Stomach (tissue), 8 donors: ENCODE measurements at regions not wholly inside any gene's neighbourhood (a gene's known extent, or its start where the extent isn't known, plus 50 kb on each side); places are given as distances from the start of the nearest gene placed in this dataset.

Experiments
- DNase-seq, 2 donors: peaks; one replicate each; pipeline versions ENCODE4 v3.0.0 to v3.0.0-alpha.2; 2013 to 2019
- H3K27ac ChIP-seq, 5 donors: fragments of 200-600 bp in 4 of 5; sonication (generic) in 4 of 5; one replicate each; pipeline ENCODE4 v1.5.1; 2013 to 2019; ENCODE audit warnings: mild to moderate bottlenecking in 1 of 5, moderate library complexity in 1 of 5
- H3K27me3 ChIP-seq, 3 donors: fragments of 200-600 bp; sonication (generic); one replicate each; pipeline ENCODE4 v1.5.1; 2017 to 2019; ENCODE audit warnings: mixed run types in 1 of 3
- H3K36me3 ChIP-seq, 4 donors: fragments of 200-600 bp; sonication (generic); 1 replicate in 3 of 4; 2 replicates in 1 of 4; pipeline ENCODE4 v1.5.1; 2016 to 2019
- H3K4me1 ChIP-seq, 4 donors: fragments of 200-600 bp; sonication (generic); one replicate each; pipeline ENCODE4 v1.5.1; 2016 to 2019
- H3K4me3 ChIP-seq, 4 donors: fragments of 200-600 bp; sonication (generic) in 3 of 4; one replicate each; pipeline ENCODE4 v1.5.1; 2016 to 2019; ENCODE audit warnings: mild to moderate bottlenecking in 1 of 4
- H3K9me3 ChIP-seq, 4 donors: fragments of 200-600 bp; sonication (generic); one replicate each; pipeline ENCODE4 v1.5.1; 2016 to 2019
- CTCF ChIP-seq, 7 experiments: fragments of 450-650 bp in 4 of 7; fragments of 200-600 bp in 3 of 7; sonication (generic) in 3 of 7; IDR thresholded peaks; one replicate each; pipeline ENCODE4 v1.5.1; 2016 to 2019; ENCODE audit warnings: antibody characterized with exemption in 7 of 7, control low read depth in 2 of 7, mild to moderate bottlenecking in 1 of 7
- EP300 ChIP-seq: sonication (generic); formaldehyde crosslinking; IDR thresholded peaks from one replicate; pipeline ENCODE4 v1.6.1; 2017; ENCODE audit warnings: antibody characterized with exemption
- POLR2A ChIP-seq, 4 donors: fragments of 450-650 bp; IDR thresholded peaks; one replicate each; pipeline ENCODE4 v1.6.1; 2016; ENCODE audit warnings: antibody characterized with exemption in 4 of 4, control low read depth in 2 of 4, mild to moderate bottlenecking in 1 of 4, moderate library complexity in 1 of 4
- POLR2AphosphoS5 ChIP-seq, 3 donors: sonication (generic); formaldehyde crosslinking; IDR thresholded peaks; one replicate each; pipeline ENCODE4 v1.6.1; 2016; ENCODE audit warnings: antibody characterized with exemption in 3 of 3
- WGBS, 5 donors: extraction: QIAGEN DNeasy Blood & Tissue Kit in 3 of 5; methylation state at CpG; one replicate each; pipeline versions ENCODE4 v1.1.5 to v1.1.7; 2013 to 2018; 5-methylcytosine and 5-hydroxymethylcytosine counted together
- intact Hi-C: fragments of 100-400 bp; cut with DNase I; formaldehyde crosslinking; loops from one replicate; pipeline ENCODE4 v1.15.1; 2023; ENCODE audit warnings: low total_unique reads
- donor health status: healthy with polysubstance abuse.
- donor health status: Bipolar disorder and iron deficiency.
- donor health status: healthy.

DNA sequence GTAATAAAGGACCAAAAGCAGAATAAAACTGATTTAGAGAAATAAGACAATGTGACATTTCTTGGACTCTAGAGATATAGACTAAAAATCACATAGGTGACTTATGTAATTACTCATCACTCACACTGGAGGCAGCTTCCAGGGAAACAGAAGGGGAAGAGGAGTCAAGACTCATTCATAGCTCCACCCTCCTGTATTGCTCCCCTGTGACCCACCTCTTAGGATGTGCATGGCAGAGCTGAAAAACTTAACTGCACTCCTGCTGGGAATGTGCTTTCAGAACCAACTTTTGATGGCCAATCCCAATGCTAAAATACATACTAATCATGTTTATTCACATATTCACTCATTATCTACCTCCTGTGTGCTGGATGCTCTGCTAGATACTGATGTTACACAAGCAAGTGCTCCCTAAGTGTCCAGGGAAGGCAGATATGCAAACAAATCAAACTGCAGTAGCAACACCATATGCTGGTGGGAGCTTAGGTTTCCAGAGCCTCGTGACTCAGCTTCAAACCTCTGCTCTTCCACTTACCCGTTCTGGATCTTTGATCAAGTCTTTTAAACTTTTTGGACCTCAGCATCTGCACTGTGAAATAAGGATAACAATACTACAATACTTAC lies 316.1 kb downstream of the GALC start:
- no peak for TF ChIP-seq CTCF (IDR thresholded peaks at IDR 0.05)
- TF ChIP-seq POLR2A (IDR thresholded peaks at IDR 0.05): no peak
- no peak for TF ChIP-seq POLR2AphosphoS5 (IDR thresholded peaks at IDR 0.05)
- no peak for TF ChIP-seq EP300
- no peak overlapping the region for H3K27ac ChIP-seq
- no peak for DNase-seq
- WGBS, 5 donors: 62 to 79% (median 70%) methylated on average over 2 of the region's 2 CpGs
- intact Hi-C loops: no loop called here
- no peaks in the 10 kb centered on the region for H3K27me3 ChIP-seq
- peaks cover 0 to 2% (median under 1%) of the 10 kb centered on the region in 4 donors for H3K9me3 ChIP-seq
- no peaks in the 10 kb centered on the region for H3K36me3 ChIP-seq
- H3K4me3 ChIP-seq: no peak overlapping the region
- H3K4me1 ChIP-seq: no peaks in the 10 kb centered on the region

- intact Hi-C loops: no loop called here
- Histone ChIP-seq H3K9me3 (no peaks in the 10 kb centered on the region), H3K4me1 (no peaks in the 10 kb centered on the region), H3K27ac (no peak overlapping the region), H3K4me3 (no peak overlapping the region), H3K36me3 (no peaks in the 10 kb centered on the region), H3K27me3 (no peaks in the 10 kb centered on the region)
- no peak for TF ChIP-seq POLR2AphosphoS5 (IDR thresholded peaks at IDR 0.05)
- TF ChIP-seq POLR2A (IDR thresholded peaks at IDR 0.05): no peak
- no peak for TF ChIP-seq EP300
- no peak for TF ChIP-seq CTCF (IDR thresholded peaks at IDR 0.05)
- WGBS, 5 donors: 71 to 80% (median 72%) methylated on average over 4 of the region's 4 CpGs
- no peak for DNase-seq
Observed at GRCh38 chr14:87667659-87668058, 325.3 kb downstream of the GALC start.

DNA sequence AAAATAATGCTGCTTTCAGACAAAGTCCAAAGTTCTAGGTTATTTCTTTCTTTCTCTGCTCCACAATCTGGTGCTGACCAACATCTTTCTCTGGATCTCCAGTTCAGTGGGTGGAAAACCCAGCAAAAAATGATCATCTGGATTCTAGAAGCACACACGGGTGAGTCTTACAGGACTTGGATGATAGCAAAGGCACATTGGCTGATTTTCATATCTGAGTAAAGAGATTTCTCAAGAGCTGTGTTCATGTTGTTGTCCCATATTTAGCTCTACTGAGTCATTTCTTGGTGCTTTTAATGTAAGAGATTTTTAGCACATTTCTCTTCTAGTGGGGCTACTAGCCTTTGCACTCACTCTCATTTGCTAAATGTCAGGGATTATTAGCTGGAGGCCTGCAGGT lies 336.7 kb downstream of the GALC start:
- H3K4me3 ChIP-seq: no peak overlapping the region
- no peak overlapping the region for H3K27ac ChIP-seq
- WGBS, 5 donors: 68 to 94% (median 86%) methylated on average over 1 of the region's 1 CpG
- no peaks in the 10 kb centered on the region for H3K36me3 ChIP-seq
- H3K9me3 ChIP-seq: no peaks in the 10 kb centered on the region
- DNase-seq: no peak
- TF ChIP-seq CTCF (IDR thresholded peaks at IDR 0.05) (no peak), POLR2AphosphoS5 (IDR thresholded peaks at IDR 0.05) (no peak), POLR2A (IDR thresholded peaks at IDR 0.05) (no peak), EP300 (no peak)
- no peaks in the 10 kb centered on the region for H3K27me3 ChIP-seq
- no peaks in the 10 kb centered on the region for H3K4me1 ChIP-seq
- intact Hi-C loops: no loop called here

DNA sequence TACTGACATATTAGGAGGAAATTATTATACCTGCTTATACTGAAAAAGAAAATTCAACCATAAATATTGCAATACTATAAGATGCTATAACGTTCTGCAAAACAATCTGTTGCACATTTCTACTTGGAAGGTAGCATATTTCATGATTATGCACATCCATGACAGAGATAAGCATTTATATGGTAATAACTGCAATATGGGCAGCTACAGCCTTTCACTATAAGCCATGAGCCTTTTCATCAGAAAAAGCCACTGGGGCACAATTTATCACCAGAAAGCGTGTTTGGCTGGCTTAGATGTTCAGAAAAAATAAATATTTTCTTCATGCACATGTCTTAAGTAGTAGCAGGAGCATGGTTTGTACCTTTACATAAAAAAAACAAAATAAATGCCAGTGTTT lies 340.7 kb downstream of the GALC start:
- TF ChIP-seq POLR2A (IDR thresholded peaks at IDR 0.05) (no peak), CTCF (IDR thresholded peaks at IDR 0.05) (no peak), EP300 (no peak), POLR2AphosphoS5 (IDR thresholded peaks at IDR 0.05) (no peak)
- intact Hi-C loops: no loop called here
- Histone ChIP-seq H3K4me1 (no peaks in the 10 kb centered on the region), H3K9me3 (peaks cover 7 to 22% (median 16%) of the 10 kb centered on the region in 4 donors), H3K27ac (no peak overlapping the region), H3K36me3 (no peaks in the 10 kb centered on the region), H3K4me3 (no peak overlapping the region), H3K27me3 (no peaks in the 10 kb centered on the region)
- WGBS, 5 donors: 51 to 79% (median 63%) methylated on average over 2 of the region's 2 CpGs
- DNase-seq: no peak
